ENCODE measurements at regions not wholly inside any gene's neighbourhood (a gene's known extent, or its start where the extent isn't known, plus 50 kb on each side); places are given as distances from the start of the nearest gene placed in this dataset.

GRCh38 chr4:33864290-33864859, 2379.9 kb downstream of the ARAP2 start:
- TF ChIP-seq EZH2 (IDR thresholded peaks at IDR 0.05; ENCODE audit: borderline replicate concordance), result no peak
- TF ChIP-seq CTCF (IDR thresholded peaks at IDR 0.05; ENCODE audit: poor library complexity), result no peak
- TF ChIP-seq EZH2phosphoT487 (IDR thresholded peaks at IDR 0.05; ENCODE audit: low read depth, severe bottlenecking, unreplicated experiment), result no peak
- H3K27ac ChIP-seq, result no peak overlapping the region
- no peaks in the 10 kb centered on the region for H3K9me2 ChIP-seq (replicated peaks; ENCODE audit: insufficient read depth)
- no peak overlapping the region for H3K4me3 ChIP-seq
- WGBS (ENCODE audit: low lambda C conversion rate, missing lambda C conversion rate), result 79% methylated on average over 6 of the region's 6 CpGs
- no peaks in the 10 kb centered on the region for H3K4me1 ChIP-seq (ENCODE audit: insufficient read depth)
- H3K9me3 ChIP-seq (ENCODE audit: low read depth), result no peaks in the 10 kb centered on the region
- H3K4me2 ChIP-seq, result no peak overlapping the region
- no peak overlapping the region for H2AFZ ChIP-seq
- no peaks in the 10 kb centered on the region for H3K27me3 ChIP-seq
- DNase-seq (ENCODE audit: low spot score), result no peak
- H3K79me2 ChIP-seq, result no peaks in the 10 kb centered on the region
- H3K36me3 ChIP-seq (replicated peaks; ENCODE audit: insufficient read depth, low read depth), result no peaks in the 10 kb centered on the region
- H4K20me1 ChIP-seq (ENCODE audit: insufficient read depth, poor library complexity, severe bottlenecking), result no peaks in the 10 kb centered on the region

- Histone ChIP-seq H3K27ac (no peak overlapping the region), H3K27me3 (no peaks in the 10 kb centered on the region), H3K9me3 (ENCODE audit: low read depth) (no peaks in the 10 kb centered on the region), H3K79me2 (no peaks in the 10 kb centered on the region), H3K9me2 (replicated peaks; ENCODE audit: insufficient read depth) (no peaks in the 10 kb centered on the region), H4K20me1 (ENCODE audit: insufficient read depth, poor library complexity, severe bottlenecking) (no peaks in the 10 kb centered on the region), H3K4me2 (no peak overlapping the region), H3K4me3 (no peak overlapping the region), H2AFZ (no peak overlapping the region), H3K36me3 (replicated peaks; ENCODE audit: insufficient read depth, low read depth) (no peaks in the 10 kb centered on the region), H3K4me1 (ENCODE audit: insufficient read depth) (no peaks in the 10 kb centered on the region)
- TF ChIP-seq EZH2 (IDR thresholded peaks at IDR 0.05; ENCODE audit: borderline replicate concordance) (no peak), EZH2phosphoT487 (IDR thresholded peaks at IDR 0.05; ENCODE audit: low read depth, severe bottlenecking, unreplicated experiment) (no peak), CTCF (IDR thresholded peaks at IDR 0.05; ENCODE audit: poor library complexity) (no peak)
- 95% methylated on average over 1 of the region's 1 CpG for WGBS (ENCODE audit: low lambda C conversion rate, missing lambda C conversion rate)
- no peak for DNase-seq (ENCODE audit: low spot score)
Observed at GRCh38 chr4:33873791-33874190, 2370.5 kb downstream of the ARAP2 start.

GRCh38 chr4:33878710-33879109, 2365.6 kb downstream of the ARAP2 start:
- Histone ChIP-seq H3K27ac (no peak overlapping the region), H2AFZ (no peak overlapping the region), H3K4me3 (no peak overlapping the region), H4K20me1 (ENCODE audit: insufficient read depth, poor library complexity, severe bottlenecking) (no peaks in the 10 kb centered on the region), H3K27me3 (no peaks in the 10 kb centered on the region), H3K9me2 (replicated peaks; ENCODE audit: insufficient read depth) (no peaks in the 10 kb centered on the region), H3K79me2 (no peaks in the 10 kb centered on the region), H3K4me2 (no peak overlapping the region), H3K9me3 (ENCODE audit: low read depth) (no peaks in the 10 kb centered on the region), H3K4me1 (ENCODE audit: insufficient read depth) (no peaks in the 10 kb centered on the region), H3K36me3 (replicated peaks; ENCODE audit: insufficient read depth, low read depth) (no peaks in the 10 kb centered on the region)
- DNase-seq (ENCODE audit: low spot score), result no peak
- TF ChIP-seq EZH2 (IDR thresholded peaks at IDR 0.05; ENCODE audit: borderline replicate concordance), result no peak
- TF ChIP-seq EZH2phosphoT487 (IDR thresholded peaks at IDR 0.05; ENCODE audit: low read depth, severe bottlenecking, unreplicated experiment), result no peak
- no peak for TF ChIP-seq CTCF (IDR thresholded peaks at IDR 0.05; ENCODE audit: poor library complexity)

GRCh38 chr4:33881176-33881575, 2363.1 kb downstream of the ARAP2 start:
- Histone ChIP-seq H3K4me1 (ENCODE audit: insufficient read depth) (no peaks in the 10 kb centered on the region), H3K36me3 (replicated peaks; ENCODE audit: insufficient read depth, low read depth) (no peaks in the 10 kb centered on the region), H4K20me1 (ENCODE audit: insufficient read depth, poor library complexity, severe bottlenecking) (no peaks in the 10 kb centered on the region), H2AFZ (no peak overlapping the region), H3K4me2 (no peak overlapping the region), H3K79me2 (no peaks in the 10 kb centered on the region), H3K27me3 (no peaks in the 10 kb centered on the region), H3K4me3 (no peak overlapping the region), H3K27ac (no peak overlapping the region), H3K9me2 (replicated peaks; ENCODE audit: insufficient read depth) (no peaks in the 10 kb centered on the region), H3K9me3 (ENCODE audit: low read depth) (no peaks in the 10 kb centered on the region)
- no peak for TF ChIP-seq EZH2phosphoT487 (IDR thresholded peaks at IDR 0.05; ENCODE audit: low read depth, severe bottlenecking, unreplicated experiment)
- TF ChIP-seq EZH2 (IDR thresholded peaks at IDR 0.05; ENCODE audit: borderline replicate concordance), result no peak
- TF ChIP-seq CTCF (IDR thresholded peaks at IDR 0.05; ENCODE audit: poor library complexity), result no peak
- WGBS (ENCODE audit: low lambda C conversion rate, missing lambda C conversion rate), result 73% methylated on average over 1 of the region's 1 CpG
- DNase-seq (ENCODE audit: low spot score), result no peak
